SK-N-SH (cell line): ENCODE measurements at regions not wholly inside any gene's neighbourhood (a gene's known extent, or its start where the extent isn't known, plus 50 kb on each side); places are given as distances from the start of the nearest gene placed in this dataset.

Source experiments
- CTCF ChIA-PET: fragments of 300-600, 350-600 bp; formaldehyde crosslinking; extraction: SDS; loops from one replicate; lab custom pipeline; 2021; lab: Yijun Ruan, JAX
- POLR2A ChIA-PET: fragments of 350-600 bp; sonication (Branson Sonifier 250); formaldehyde crosslinking; extraction: SDS; loops from one replicate; lab custom pipeline; 2020; ENCODE audit warnings: antibody characterized with exemption, inconsistent platforms; lab: Yijun Ruan, JAX
- DNase-seq: peaks from one replicate; pipeline ENCODE4 v3.0.0; 2012
- H2AFZ ChIP-seq: fragments of 200-600 bp; sonication (generic); 2 replicates; pipeline ENCODE4 v1.8.1; 2016; ENCODE audit warnings: antibody characterized with exemption, mild to moderate bottlenecking, low read depth
- H3F3A ChIP-seq: fragments of 200-600 bp; sonication (generic); replicated peaks from 2 replicates; pipeline ENCODE3; 2016; ENCODE audit warnings: antibody characterized with exemption, mild to moderate bottlenecking; ENCODE audit not compliant: insufficient read depth
- H3K27ac ChIP-seq, 2 experiments: fragments of 200-500 bp in 1 of 2; fragments of 200-600 bp in 1 of 2; sonication (Bioruptor generic) in 1 of 2; sonication (generic), shearing (Covaris generic) in 1 of 2; 2 replicates each; pipeline versions ENCODE4 v1.5.1 to v1.6.1; 2014 to 2016; ENCODE audit warnings: low read depth in 2 of 2, inconsistent platforms in 1 of 2, low read length in 1 of 2, mild to moderate bottlenecking in 1 of 2, mixed read lengths in 1 of 2
- H3K27me3 ChIP-seq: fragments of 200-600 bp; sonication (generic), shearing (Covaris generic); 2 replicates; pipeline ENCODE4 v1.6.1; 2016; ENCODE audit warnings: mixed run types; ENCODE audit not compliant: insufficient read depth
- H3K36me3 ChIP-seq, 2 experiments: fragments of 200-500 bp in 1 of 2; fragments of 200-600 bp in 1 of 2; sonication (Bioruptor generic) in 1 of 2; sonication (generic) in 1 of 2; replicated peaks in 1 of 2; 2 replicates each; pipeline versions ENCODE3 to v1.5.1; 2014 to 2016; ENCODE audit warnings: low read length in 1 of 2, mild to moderate bottlenecking in 1 of 2; ENCODE audit not compliant: insufficient read depth in 2 of 2, control insufficient read depth in 1 of 2
- H3K4me1 ChIP-seq, 2 experiments: fragments of 200-500 bp in 1 of 2; fragments of 200-600 bp in 1 of 2; sonication (Bioruptor generic) in 1 of 2; sonication (generic), shearing (Covaris generic) in 1 of 2; 2 replicates each; pipeline versions ENCODE4 v1.5.1 to v1.6.1; 2014 to 2016; ENCODE audit warnings: low read depth in 1 of 2, low read length in 1 of 2, mixed run types in 1 of 2; ENCODE audit not compliant: insufficient read depth in 2 of 2, control insufficient read depth in 1 of 2
- H3K4me2 ChIP-seq: fragments of 200-600 bp; sonication (generic), shearing (Covaris generic); 2 replicates; pipeline ENCODE4 v1.6.1; 2017; ENCODE audit warnings: mixed run types
- H3K4me3 ChIP-seq, 2 experiments: fragments of 200-500 bp in 1 of 2; fragments of 200-600 bp in 1 of 2; sonication (Bioruptor generic) in 1 of 2; sonication (generic), shearing (Covaris generic) in 1 of 2; 2 replicates each; pipeline versions ENCODE4 v1.5.1 to v1.8.1; 2014 to 2016; ENCODE audit warnings: low read depth in 2 of 2, inconsistent platforms in 1 of 2, low read length in 1 of 2, mild to moderate bottlenecking in 1 of 2, mixed read lengths in 1 of 2, moderate library complexity in 1 of 2
- H3K79me2 ChIP-seq: fragments of 200-600 bp; sonication (generic); 2 replicates; pipeline ENCODE4 v1.8.1; 2017; ENCODE audit warnings: mild to moderate bottlenecking; ENCODE audit not compliant: insufficient read depth
- H3K9ac ChIP-seq: fragments of 200-600 bp; sonication (generic); 2 replicates; pipeline ENCODE4 v1.6.1; 2017; ENCODE audit warnings: mixed run types
- H3K9me2 ChIP-seq: fragments of 200-600 bp; sonication (generic); 2 replicates; pipeline ENCODE4 v1.6.1; 2017; ENCODE audit warnings: mixed run types
- H3K9me3 ChIP-seq: fragments of 200-600 bp; sonication (generic); 2 replicates; pipeline ENCODE4 v1.6.1; 2017; ENCODE audit warnings: mixed run types, mild to moderate bottlenecking, moderate library complexity
- H4K20me1 ChIP-seq: fragments of 200-600 bp; sonication (generic); 2 replicates; pipeline ENCODE4 v1.6.1; 2017; ENCODE audit warnings: mild to moderate bottlenecking, mixed run types; ENCODE audit not compliant: insufficient read depth
- CHD2 ChIP-seq: fragments of 150-350 bp; IDR thresholded peaks from 2 replicates; pipeline ENCODE4 v1.6.1; 2018; ENCODE audit warnings: low read length; ENCODE audit not compliant: partially characterized antibody
- CTCF ChIP-seq: fragments of 200-600 bp; sonication (generic); IDR thresholded peaks from 2 replicates; pipeline ENCODE4 v1.6.1; 2017; ENCODE audit warnings: antibody characterized with exemption, mild to moderate bottlenecking, moderate library complexity
- EZH2phosphoT487 ChIP-seq: fragments of 200-600 bp; sonication (generic); IDR thresholded peaks from 2 replicates; pipeline ENCODE4 v1.6.1; 2017; ENCODE audit warnings: low read depth, mixed run types, mild to moderate bottlenecking, antibody characterized with exemption, moderate library complexity, borderline replicate concordance
- FOXJ3 ChIP-seq: sonication (generic); formaldehyde crosslinking; IDR thresholded peaks from 2 replicates; pipeline ENCODE4 v1.5.1; 2020; ENCODE audit warnings: mild to moderate bottlenecking, missing genetic modification reagents
- GABPA ChIP-seq: IDR thresholded peaks from 2 replicates; pipeline ENCODE4 v1.4.0; 2012; ENCODE audit warnings: low read depth, mild to moderate bottlenecking
- IRF3 ChIP-seq: fragments of 150-350 bp; IDR thresholded peaks from 2 replicates; pipeline ENCODE4 v1.6.1; 2016; ENCODE audit warnings: mild to moderate bottlenecking, low read depth, low read length
- MEF2A ChIP-seq: IDR thresholded peaks from 2 replicates; pipeline ENCODE4 v1.4.0; 2012; ENCODE audit warnings: low read depth, borderline replicate concordance
- MXI1 ChIP-seq: IDR thresholded peaks from 2 replicates; pipeline ENCODE4 v1.6.1; 2012; ENCODE audit warnings: mild to moderate bottlenecking, low read depth, low read length, improper control_type of control experiment
- NFIC ChIP-seq: IDR thresholded peaks from 2 replicates; pipeline ENCODE4 v1.4.0; 2012; ENCODE audit warnings: borderline replicate concordance
- NRF1 ChIP-seq: IDR thresholded peaks from 2 replicates; pipeline ENCODE4 v1.6.1; 2012; ENCODE audit warnings: low read depth, mild to moderate bottlenecking, low read length
- PBX3 ChIP-seq: IDR thresholded peaks from 2 replicates; pipeline ENCODE4; 2012
- RAD21 ChIP-seq: IDR thresholded peaks from 2 replicates; pipeline ENCODE4 v1.6.1; 2012; ENCODE audit warnings: mild to moderate bottlenecking, low read length
- RCOR1 ChIP-seq: fragments of 150-350 bp; IDR thresholded peaks from 2 replicates; pipeline ENCODE4 v1.6.1; 2017; ENCODE audit warnings: antibody characterized with exemption, low read length
- RXRA ChIP-seq: IDR thresholded peaks from 2 replicates; pipeline ENCODE4 v1.4.0; 2012; ENCODE audit warnings: low read depth, mild to moderate bottlenecking, borderline replicate concordance
- SIN3A ChIP-seq: IDR thresholded peaks from 2 replicates; pipeline ENCODE4 v1.6.1; 2012; ENCODE audit warnings: low read depth, mild to moderate bottlenecking, low read length, moderate library complexity, borderline replicate concordance
- TCF12 ChIP-seq: IDR thresholded peaks from 2 replicates; pipeline ENCODE4 v1.4.0; 2012
- YY1 ChIP-seq: IDR thresholded peaks from 2 replicates; pipeline ENCODE4 v1.4.0; 2012; ENCODE audit warnings: low read depth, mild to moderate bottlenecking
- ZBTB33 ChIP-seq: IDR thresholded peaks from 2 replicates; pipeline ENCODE4 v1.4.0; 2012; ENCODE audit warnings: low read depth, borderline replicate concordance
- WGBS: methylation state at CpG from one replicate; pipeline ENCODE4 v1.1.6; 2017; ENCODE audit warnings: low lambda C conversion rate; 5-methylcytosine and 5-hydroxymethylcytosine counted together

- ChIA-PET CTCF (no interaction called here), POLR2A (no interaction called here)
- 82% methylated on average over 7 of the region's 7 CpGs for WGBS
Observed at GRCh38 chr1:209130886-209131285, 452.6 kb upstream of the CAMK1G start.

More at GRCh38 chr1:209130886-209131285, 452.6 kb upstream of the CAMK1G start:
- DNase-seq: no peak
- Histone ChIP-seq H3K27me3 (no peaks in the 10 kb centered on the region), H4K20me1 (no peaks in the 10 kb centered on the region), H3K9me2 (no peaks in the 10 kb centered on the region), H3F3A (no peaks in the 10 kb centered on the region), H3K4me2 (no peak overlapping the region), H2AFZ (no peak overlapping the region), H3K36me3 (no peaks in the 10 kb centered on the region), H3K79me2 (no peaks in the 10 kb centered on the region), H3K9ac (no peak overlapping the region), H3K27ac (no peak overlapping the region), H3K9me3 (no peaks in the 10 kb centered on the region), H3K4me3 (no peak overlapping the region), H3K4me1 (no peaks in the 10 kb centered on the region)
- TF ChIP-seq MXI1 (no peak), RCOR1 (no peak), CHD2 (no peak), FOXJ3 (CRISPR knock-in tag) (no peak), CTCF (no peak), IRF3 (no peak), EZH2phosphoT487 (no peak), GABPA (no peak), SIN3A (no peak), ZBTB33 (no peak), YY1 (no peak), RXRA (no peak), PBX3 (no peak), MEF2A (no peak), TCF12 (no peak), NRF1 (no peak), RAD21 (no peak), NFIC (no peak)
